C4-2B (cell line): ENCODE measurements at regions not wholly inside any gene's neighbourhood (a gene's known extent, or its start where the extent isn't known, plus 50 kb on each side); places are given as distances from the start of the nearest gene placed in this dataset.

Source experiments
- H3K27ac ChIP-seq: fragments of 450-650 bp; 2 replicates; pipeline ENCODE4 v1.5.1; 2017
- CTCF ChIP-seq: fragments of 450-650 bp; conservative IDR thresholded peaks from 2 replicates; pipeline ENCODE4 v1.5.1; 2017; ENCODE audit warnings: mild to moderate bottlenecking
- ZFX ChIP-seq: fragments of 450-650 bp; IDR thresholded peaks from 2 replicates; pipeline ENCODE4 v1.6.1; 2017

GRCh38 chr4:164424846-164425245 is 329.1 kb upstream of the SMIM31 start:
- TF ChIP-seq CTCF (no peak), ZFX (no peak)
- no peak overlapping the region for H3K27ac ChIP-seq

GRCh38 chr4:164428561-164428960 is 325.4 kb upstream of the SMIM31 start:
- TF ChIP-seq ZFX (no peak), CTCF (no peak)
- no peak overlapping the region for H3K27ac ChIP-seq

GRCh38 chr4:164438321-164438720 is 315.6 kb upstream of the SMIM31 start:
- H3K27ac ChIP-seq: no peak overlapping the region
- no peak for TF ChIP-seq CTCF
- TF ChIP-seq ZFX: no peak

GRCh38 chr4:164439037-164439436 is 314.9 kb upstream of the SMIM31 start:
- H3K27ac ChIP-seq: no peak overlapping the region
- no peak for TF ChIP-seq CTCF
- no peak for TF ChIP-seq ZFX

DNA sequence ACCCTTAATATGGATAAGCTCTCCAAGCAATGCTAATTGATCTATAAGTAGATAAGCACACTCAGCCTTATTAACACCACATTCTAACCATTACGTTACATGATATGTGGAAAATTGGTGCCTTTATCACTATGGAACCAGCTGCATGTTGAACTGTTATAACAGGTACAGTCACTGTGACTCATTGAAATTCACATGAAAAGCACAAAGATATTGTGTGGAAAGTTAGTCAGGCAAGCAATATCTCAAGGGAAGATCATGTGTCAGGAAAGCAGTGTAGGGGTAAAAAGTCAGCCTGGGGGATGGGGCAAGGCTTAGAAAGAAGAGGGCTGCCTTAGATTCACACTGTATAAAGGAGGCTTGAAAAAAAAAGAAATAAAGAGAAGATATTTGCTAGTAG is 313.7 kb upstream of the SMIM31 start:
- H3K27ac ChIP-seq: no peak overlapping the region
- TF ChIP-seq CTCF (no peak), ZFX (no peak)

DNA sequence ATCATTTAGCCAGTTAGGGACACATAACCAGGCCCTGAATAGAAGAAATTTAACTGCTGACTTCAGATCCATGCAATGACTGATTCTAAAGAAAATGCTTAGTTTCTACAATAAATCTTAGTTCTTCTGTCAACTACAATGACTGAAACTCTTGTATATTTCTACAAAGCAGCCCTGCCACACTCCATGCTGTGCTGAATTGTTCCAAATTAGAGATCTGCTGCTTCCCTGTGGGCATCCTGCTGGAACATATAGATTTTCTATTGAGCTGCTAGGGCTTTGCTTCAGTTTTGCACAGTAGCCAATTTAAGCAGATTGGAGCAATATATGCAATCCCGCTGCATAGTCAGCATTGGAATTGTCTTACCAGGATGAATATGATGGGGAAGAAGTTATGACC is 312.8 kb upstream of the SMIM31 start:
- TF ChIP-seq ZFX (no peak), CTCF (no peak)
- no peak overlapping the region for H3K27ac ChIP-seq

DNA sequence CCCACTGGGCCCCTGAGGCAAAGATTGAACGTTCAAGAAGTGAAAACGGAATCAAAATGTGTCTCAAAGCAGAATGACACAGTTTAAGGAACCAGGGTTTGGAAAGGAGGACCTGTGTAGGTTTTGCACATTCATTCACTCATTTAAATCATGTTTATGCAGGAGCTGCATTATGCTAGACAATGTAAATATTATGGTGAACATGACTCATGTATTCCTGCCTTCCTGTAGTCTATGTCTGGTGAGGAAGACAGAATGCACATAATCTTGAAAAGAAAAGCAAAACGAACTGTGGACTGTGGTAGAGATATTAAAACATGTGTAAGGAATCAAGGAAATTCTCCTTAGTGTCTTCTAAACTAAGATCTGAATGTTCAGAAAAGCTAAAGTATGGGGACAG is 311.8 kb upstream of the SMIM31 start:
- H3K27ac ChIP-seq: no peak overlapping the region
- TF ChIP-seq CTCF (no peak), ZFX (no peak)

- TF ChIP-seq ZFX (no peak), CTCF (no peak)
- no peak overlapping the region for H3K27ac ChIP-seq
These were observed 307.4 kb upstream of the SMIM31 start for GRCh38 chr4:164446516-164446915.
